DOHH2 (cell line): ENCODE measurements at regions not wholly inside any gene's neighbourhood (a gene's known extent, or its start where the extent isn't known, plus 50 kb on each side); places are given as distances from the start of the nearest gene placed in this dataset.

Source experiments
- CTCF ChIP-seq: fragments of 200-600 bp; sonication (generic); IDR thresholded peaks from one replicate; pipeline ENCODE4 v1.5.1; 2014; ENCODE audit warnings: antibody characterized with exemption, mild to moderate bottlenecking, low read depth, low read length; ENCODE audit not compliant: poor library complexity, severe bottlenecking
- EZH2phosphoT487 ChIP-seq: fragments of 200-600 bp; sonication (generic); IDR thresholded peaks from 2 replicates; pipeline ENCODE4 v1.6.1; 2017; ENCODE audit warnings: borderline replicate concordance, mild to moderate bottlenecking, antibody characterized with exemption, low read length, moderate library complexity, mixed read lengths

DNA sequence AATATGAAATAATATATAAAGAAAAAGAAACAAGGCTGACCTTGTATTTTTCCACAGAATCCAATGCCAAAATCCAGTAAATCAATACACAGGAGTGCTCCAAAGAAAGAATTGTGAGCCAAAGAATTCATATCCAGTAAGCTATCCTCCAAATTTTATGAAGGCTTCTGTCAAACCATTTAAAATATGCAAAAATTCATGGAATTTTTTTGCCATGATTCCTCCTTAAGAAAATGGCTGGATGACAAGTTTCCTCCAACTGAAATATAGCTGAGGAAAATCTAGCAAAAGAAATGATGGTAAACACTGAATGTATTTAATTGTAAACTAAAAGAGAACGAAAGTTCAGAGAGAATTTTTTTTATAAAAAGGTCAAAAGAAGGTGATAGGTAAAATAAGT, 290.3 kb downstream of the UBE3D start:
- TF ChIP-seq CTCF (no peak), EZH2phosphoT487 (no peak)
